ENCODE measurements at regions not wholly inside any gene's neighbourhood (a gene's known extent, or its start where the extent isn't known, plus 50 kb on each side); places are given as distances from the start of the nearest gene placed in this dataset.
A peak's percentile ranks its signal among the peaks of the same experiment; 100 is the strongest.

DNA sequence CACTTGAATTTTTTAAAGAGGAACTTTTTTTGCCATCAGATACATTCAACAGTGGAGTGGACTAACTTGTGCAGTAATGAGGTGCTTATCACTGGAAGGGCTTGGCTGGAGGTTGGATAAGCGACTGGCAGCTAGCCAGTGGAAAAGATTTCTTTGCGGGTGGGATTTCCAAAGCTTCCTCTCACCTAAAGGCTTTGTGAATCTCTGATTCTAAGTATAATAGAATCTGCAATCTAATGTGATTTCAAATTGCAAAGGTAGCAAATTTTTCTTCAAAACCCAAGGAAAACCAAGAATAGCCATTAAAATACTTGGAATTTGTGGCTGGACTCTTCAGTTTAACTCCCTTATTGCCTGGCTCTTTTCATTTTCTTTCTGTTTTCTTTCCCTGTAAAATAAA is 460.4 kb upstream of the MARCKS start:
- no peak overlapping the region for H3K27ac Mint-ChIP-seq
- H3K4me1 Mint-ChIP-seq (ENCODE audit: low read depth) = peaks cover 29% of the 10 kb centered on the region
- H3K9me3 Mint-ChIP-seq = no peaks in the 10 kb centered on the region
- no peak overlapping the region for H3K4me3 Mint-ChIP-seq
- DNase-seq = no peak
- H3K27me3 Mint-ChIP-seq (ENCODE audit: insufficient read depth) = no peaks in the 10 kb centered on the region
- peaks cover 5% of the 10 kb centered on the region; the same call in 1 of the 2 replicates for H3K36me3 Mint-ChIP-seq (ENCODE audit: low read depth)
- TF ChIP-seq, protein P1, sequence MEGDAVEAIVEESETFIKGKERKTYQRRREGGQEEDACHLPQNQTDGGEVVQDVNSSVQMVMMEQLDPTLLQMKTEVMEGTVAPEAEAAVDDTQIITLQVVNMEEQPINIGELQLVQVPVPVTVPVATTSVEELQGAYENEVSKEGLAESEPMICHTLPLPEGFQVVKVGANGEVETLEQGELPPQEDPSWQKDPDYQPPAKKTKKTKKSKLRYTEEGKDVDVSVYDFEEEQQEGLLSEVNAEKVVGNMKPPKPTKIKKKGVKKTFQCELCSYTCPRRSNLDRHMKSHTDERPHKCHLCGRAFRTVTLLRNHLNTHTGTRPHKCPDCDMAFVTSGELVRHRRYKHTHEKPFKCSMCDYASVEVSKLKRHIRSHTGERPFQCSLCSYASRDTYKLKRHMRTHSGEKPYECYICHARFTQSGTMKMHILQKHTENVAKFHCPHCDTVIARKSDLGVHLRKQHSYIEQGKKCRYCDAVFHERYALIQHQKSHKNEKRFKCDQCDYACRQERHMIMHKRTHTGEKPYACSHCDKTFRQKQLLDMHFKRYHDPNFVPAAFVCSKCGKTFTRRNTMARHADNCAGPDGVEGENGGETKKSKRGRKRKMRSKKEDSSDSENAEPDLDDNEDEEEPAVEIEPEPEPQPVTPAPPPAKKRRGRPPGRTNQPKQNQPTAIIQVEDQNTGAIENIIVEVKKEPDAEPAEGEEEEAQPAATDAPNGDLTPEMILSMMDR (IDR thresholded peaks at IDR 0.05) = no peak

DNA sequence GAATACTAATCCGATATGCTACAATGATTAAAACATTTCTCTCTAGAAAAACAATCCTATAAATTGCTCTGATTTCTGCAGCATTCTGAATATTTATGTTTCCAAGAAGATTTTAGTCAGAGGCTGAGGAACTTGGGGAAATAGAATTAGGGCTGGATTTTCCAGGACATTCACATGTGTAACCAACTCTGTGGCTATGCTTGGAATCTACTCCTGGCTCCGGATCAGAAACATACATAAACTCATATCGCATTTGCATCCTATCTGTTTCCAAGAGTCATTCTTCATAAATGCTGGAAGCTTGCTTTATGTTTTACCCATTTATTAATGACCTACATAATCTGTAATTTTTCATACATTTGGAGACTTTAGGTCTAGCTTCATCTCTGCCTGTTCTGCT is 459.9 kb upstream of the MARCKS start:
- Mint-ChIP-seq H3K9me3 (no peaks in the 10 kb centered on the region), H3K27ac (no peak overlapping the region), H3K4me1 (ENCODE audit: low read depth) (peaks cover 29% of the 10 kb centered on the region), H3K36me3 (ENCODE audit: low read depth) (peaks cover 5% of the 10 kb centered on the region; the same call in 1 of the 2 replicates), H3K4me3 (no peak overlapping the region), H3K27me3 (ENCODE audit: insufficient read depth) (no peaks in the 10 kb centered on the region)
- TF ChIP-seq, protein P1 (IDR thresholded peaks at IDR 0.05) = no peak
- peak; percentile 7 for DNase-seq

DNA sequence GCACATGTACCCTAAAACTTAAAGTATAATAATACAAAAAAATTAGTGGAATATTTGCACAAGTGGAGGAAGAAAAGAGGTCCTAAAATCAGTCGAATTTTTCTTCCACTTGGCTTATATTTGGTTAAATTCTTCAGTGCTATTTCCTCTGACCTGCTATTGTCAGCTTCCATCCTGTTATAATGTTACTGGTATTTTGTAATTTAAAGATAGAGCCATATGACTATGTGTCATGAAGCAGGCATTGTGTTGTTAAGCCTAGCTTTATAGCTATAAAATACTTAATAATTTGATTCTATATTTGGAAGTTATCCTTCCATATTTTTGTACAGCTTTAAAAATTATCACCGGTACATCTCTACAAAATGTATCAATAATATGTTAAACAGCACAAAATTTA is 455.9 kb upstream of the MARCKS start:
- no peak overlapping the region for H3K4me3 Mint-ChIP-seq

DNA sequence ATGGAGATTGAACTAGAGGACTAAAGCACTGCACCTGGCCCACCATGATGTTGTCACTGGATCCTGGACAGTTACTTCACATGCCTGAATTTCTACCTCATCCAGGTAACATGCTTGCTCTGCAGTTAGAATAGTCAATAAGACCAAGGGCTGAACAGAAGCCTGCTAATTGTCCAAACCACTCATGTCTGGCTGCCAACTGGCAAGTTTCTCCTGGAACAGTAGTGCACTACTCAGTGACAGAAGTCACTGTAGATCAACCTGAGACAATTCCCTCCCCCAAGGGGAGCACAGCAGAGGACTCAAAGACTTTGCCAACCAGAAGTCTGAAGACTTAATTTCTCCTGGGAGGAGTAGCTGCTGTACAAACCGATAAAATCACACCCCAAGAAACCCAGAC is 454.6 kb upstream of the MARCKS start:
- Mint-ChIP-seq H3K27me3 (ENCODE audit: insufficient read depth) (no peaks in the 10 kb centered on the region), H3K9me3 (no peaks in the 10 kb centered on the region), H3K27ac (no peak overlapping the region), H3K4me3 (no peak overlapping the region), H3K4me1 (ENCODE audit: low read depth) (peaks cover 11% of the 10 kb centered on the region), H3K36me3 (ENCODE audit: low read depth) (peaks cover 5% of the 10 kb centered on the region; the same call in 1 of the 2 replicates)
- TF ChIP-seq, protein P1 (IDR thresholded peaks at IDR 0.05) = no peak
- no peak for DNase-seq

More for the DNA sequence above, 455.9 kb upstream of the MARCKS start:
- Mint-ChIP-seq H3K27ac (no peak overlapping the region), H3K9me3 (no peaks in the 10 kb centered on the region), H3K27me3 (ENCODE audit: insufficient read depth) (no peaks in the 10 kb centered on the region), H3K4me1 (ENCODE audit: low read depth) (peaks cover 24% of the 10 kb centered on the region), H3K36me3 (ENCODE audit: low read depth) (peaks cover 5% of the 10 kb centered on the region; the same call in 1 of the 2 replicates)
- no peak for DNase-seq
- TF ChIP-seq, protein P1 (IDR thresholded peaks at IDR 0.05) = no peak

DNA sequence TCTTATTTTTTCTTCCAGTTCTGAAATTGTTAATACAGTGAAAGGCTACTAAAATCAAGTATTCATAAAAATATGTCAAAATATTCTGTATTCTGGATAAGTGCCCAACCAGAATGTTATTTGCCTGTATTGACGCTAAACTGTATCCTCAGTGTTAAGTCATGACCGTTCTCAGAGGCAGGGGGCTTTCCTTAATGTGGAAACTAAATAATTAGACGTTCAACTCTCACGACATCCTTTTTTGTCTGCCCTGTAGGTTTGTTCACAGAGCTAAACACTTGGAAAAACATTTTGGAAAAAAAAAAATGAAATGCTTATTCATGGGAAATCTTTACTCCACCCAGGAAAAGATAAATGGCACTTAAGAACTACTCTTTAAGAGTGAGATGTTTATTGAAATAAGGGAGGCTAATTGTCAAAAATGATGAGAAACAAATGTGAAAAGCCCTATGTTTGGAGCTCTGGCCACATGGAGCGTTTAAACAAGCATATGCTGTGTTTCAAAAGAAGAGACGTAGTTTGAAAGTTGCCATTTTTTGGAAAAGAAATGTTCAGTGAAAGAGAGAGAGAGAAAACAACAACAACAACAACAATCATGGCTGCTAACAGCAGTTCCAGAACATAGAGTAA is 453.1 kb upstream of the MARCKS start:
- DNase-seq = no peak
- Mint-ChIP-seq H3K27me3 (ENCODE audit: insufficient read depth) (no peaks in the 10 kb centered on the region), H3K36me3 (ENCODE audit: low read depth) (peaks cover 5% of the 10 kb centered on the region; the same call in 1 of the 2 replicates), H3K27ac (no peak overlapping the region), H3K9me3 (no peaks in the 10 kb centered on the region), H3K4me3 (no peak overlapping the region), H3K4me1 (ENCODE audit: low read depth) (peaks cover 7% of the 10 kb centered on the region; the same call in 1 of the 2 replicates)
- TF ChIP-seq, protein P1 (IDR thresholded peaks at IDR 0.05) = no peak

All from HFFc6 (cell line).